B cell (primary cell): ENCODE measurements at regions not wholly inside any gene's neighbourhood (a gene's known extent, or its start where the extent isn't known, plus 50 kb on each side); places are given as distances from the start of the nearest gene placed in this dataset.

Experiments
- CTCF ChIP-seq: fragments of 200-600 bp; IDR thresholded peaks from one replicate; pipeline ENCODE4 v1.8.0; 2022; ENCODE audit warnings: antibody characterized with exemption, mild to moderate bottlenecking
- EZH2 ChIP-seq: IDR thresholded peaks from 2 replicates; pipeline ENCODE4 v1.6.1; 2012; ENCODE audit warnings: borderline replicate concordance, low read depth, mild to moderate bottlenecking, moderate library complexity, low read length; ENCODE audit not compliant: insufficient read depth, poor library complexity, severe bottlenecking

DNA sequence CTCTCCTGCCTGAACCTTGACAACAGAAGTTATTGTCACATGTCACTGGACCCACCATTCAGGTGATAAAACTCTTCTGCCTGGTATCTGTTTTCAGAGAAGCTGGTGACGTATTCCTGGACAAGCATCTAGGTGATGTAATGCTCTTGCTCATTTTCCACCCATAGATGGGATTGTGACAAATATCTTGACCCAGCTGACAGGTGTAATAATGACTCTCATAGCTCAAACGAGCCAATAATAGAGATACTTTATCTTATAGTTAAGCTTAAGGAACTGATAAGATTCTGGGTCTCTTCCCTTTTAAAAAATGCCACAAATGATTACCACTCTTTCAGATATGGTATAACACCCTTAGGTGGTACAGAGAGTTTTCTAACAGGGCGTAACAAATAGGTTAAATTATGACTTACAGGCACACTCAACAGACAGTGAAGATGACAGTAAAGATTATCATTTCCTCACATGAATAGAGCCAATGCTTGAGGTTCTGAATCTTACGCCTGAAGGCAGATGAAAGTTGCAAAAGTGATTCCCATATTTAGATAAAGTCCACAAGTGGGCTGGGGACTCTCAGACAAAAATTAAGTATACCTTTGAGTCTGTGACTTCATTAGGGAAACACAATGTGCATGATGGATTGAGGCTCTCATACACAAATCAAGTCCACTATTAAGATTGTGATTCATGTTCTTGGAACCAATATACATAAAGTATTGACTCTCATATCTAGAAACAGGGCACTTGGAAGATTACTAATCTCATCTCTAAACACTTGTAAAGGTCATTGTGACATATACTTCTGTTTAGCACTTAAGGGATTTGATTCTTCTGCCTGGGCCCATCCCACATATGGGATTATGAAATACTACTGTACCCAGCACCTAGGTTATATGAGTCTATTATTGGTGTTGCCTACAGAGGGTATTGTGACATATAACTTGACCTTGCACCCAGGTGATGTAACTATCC, 326.0 kb downstream of the RPS4Y2 start:
- TF ChIP-seq EZH2 (no peak), CTCF (no peak)
